HG02642 (cell line): ENCODE measurements at regions not wholly inside any gene's neighbourhood (a gene's known extent, or its start where the extent isn't known, plus 50 kb on each side); places are given as distances from the start of the nearest gene placed in this dataset.
"Not testable (repeated sequence)": the region's sequence is repeated elsewhere in the genome, so short reads cannot be mapped to it uniquely, and the experiment has no call there.

Experiments
- ATAC-seq: cut with Tn5 transposase; IDR thresholded peaks from one replicate; pipeline ENCODE4 v1.9.1; 2021; ENCODE audit warnings: mild to moderate bottlenecking; ENCODE audit not compliant: unreplicated experiment, poor library complexity

DNA sequence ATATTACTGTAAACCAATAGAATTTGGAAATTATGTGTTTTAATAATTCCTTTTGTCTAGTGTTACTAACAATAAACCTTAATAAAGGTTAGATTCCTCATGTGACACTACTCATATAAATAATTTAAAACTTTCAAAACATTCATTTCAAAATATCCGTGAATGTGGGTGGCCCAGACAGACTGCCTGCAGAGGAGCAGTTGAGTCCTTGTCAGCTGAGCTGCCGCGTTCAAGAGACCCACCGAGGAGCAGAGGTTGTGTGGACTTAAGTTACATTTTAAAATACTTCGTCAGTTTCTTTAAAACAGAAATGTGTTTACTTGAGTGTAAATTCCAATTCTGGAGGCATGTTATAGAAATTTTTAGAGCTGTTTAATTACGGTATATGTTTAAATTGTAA, 64.2 kb upstream of the HGFAC start:
- ATAC-seq: no peak

DNA sequence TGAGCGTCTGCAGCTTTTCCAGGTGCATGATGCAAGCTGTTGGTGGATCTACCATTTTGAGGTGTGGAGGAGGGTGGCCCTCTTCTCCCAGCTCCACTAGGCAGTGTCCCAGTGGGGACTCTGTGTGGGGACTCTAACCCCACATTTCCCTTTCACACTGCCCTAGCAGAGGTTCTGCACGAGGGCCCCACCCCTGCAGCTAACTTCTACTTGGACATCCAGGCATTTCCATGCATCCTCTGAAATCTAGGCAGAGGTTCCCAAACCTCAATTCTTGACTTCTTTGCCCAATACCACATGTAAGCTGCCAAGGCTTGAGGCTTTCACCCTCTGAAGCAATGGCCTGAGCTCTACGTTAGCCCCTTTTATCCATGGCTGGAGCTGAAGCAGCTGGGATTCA, 61.4 kb upstream of the HGFAC start:
- not testable (repeated sequence) for ATAC-seq

DNA sequence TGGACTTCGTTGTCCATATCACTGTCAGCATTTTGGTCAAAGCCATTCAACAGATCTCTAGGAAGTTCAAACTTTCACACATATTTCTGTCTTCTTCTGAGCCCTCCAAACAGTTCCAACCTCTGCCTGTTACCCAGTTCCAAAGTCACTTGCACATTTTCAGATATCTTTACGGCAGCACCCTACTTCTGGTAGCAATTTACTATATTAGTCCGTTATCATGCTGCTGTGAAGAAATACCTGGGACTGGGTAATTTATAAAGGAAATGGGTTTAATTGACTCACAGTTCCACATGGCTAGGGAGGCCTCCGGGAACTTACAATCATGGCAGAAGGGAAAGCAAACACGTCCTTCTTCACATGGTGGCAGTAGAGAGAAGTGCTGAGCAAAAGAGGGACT, 60.6 kb upstream of the HGFAC start:
- not testable (repeated sequence) for ATAC-seq

DNA sequence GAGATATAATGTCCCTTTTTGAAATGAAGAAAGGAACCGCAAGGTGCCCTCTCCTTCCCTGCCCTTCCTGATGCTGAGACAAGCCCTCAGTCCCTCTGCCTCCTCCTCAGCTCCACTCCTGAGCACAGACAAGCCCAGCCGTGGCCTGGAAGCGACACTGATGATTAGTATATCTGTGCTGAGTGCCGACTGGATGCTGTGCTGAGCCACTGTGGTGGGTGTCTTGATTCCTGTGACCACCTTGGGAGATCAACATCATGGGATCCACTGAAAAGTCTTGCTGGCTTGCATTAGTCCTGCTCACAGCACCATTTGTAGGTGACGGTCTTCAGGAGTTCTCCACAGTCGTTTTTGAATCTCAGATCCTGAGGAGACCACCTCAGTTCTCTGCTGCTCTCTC, 59.5 kb upstream of the HGFAC start:
- no peak for ATAC-seq

DNA sequence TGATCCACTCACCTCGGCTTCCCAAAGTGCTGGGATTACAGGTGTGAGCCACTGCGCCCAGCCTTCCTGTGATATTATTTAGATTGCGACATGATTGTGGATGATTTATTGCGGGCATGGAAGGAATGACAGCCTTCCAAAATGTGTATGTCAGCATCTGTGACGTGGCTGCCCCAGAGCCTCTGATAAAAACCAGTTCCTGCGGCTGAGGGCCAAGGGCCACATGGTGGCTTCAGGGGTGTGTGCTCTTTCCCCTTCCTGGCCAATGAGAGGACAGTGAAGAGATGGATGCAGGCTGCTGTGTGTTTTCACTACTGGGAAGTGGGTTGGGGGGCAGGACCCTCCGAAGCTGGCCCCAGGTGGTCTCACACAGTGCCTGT, 57.4 kb upstream of the HGFAC start:
- ATAC-seq: no peak

DNA sequence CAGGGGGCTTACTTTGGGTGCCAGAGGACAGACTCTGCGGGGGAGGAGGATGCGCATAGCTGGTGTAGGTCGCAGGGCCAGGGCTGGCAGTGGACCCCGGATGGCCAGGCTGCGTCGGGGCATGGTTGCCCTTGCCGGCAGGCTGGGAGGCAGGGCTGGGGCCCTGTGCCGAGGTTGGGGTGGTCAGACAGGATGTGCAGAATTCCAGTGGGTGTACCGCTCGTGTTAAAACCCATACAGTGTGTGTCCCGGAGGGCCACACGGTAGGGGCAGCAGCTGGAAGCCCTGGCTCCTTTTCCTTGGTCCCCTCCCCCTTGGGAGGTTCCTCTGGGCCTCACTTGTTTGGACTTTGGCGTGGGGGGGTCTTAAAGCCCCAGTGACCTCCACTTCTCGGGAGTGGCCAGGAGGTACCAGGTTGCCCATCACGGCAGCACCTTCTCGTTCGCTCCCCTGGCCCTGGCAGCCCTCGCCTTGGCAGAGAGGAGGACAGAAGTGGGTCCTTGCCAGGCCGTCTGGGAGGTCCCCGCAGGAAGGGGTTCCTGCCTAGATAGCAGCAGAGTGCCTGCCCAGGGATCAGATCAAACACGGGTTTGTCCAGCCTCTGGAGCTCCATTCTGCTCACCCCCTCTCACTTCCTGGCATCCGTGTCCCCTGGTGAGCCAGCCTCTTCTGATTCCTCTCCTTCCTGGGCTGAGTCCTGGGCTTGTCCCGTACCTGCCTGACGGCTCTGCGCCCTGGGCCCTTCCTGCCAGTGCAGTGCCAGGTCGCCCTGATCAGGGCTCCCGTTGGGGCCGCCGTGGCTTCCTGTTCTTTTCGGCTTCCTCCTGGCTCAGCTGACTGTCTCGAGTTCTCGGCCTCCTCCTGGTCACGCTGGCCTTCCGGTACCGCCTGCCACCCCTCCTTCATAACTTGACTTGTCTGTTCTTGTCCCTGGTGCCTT, 56.7 kb upstream of the HGFAC start:
- ATAC-seq: no peak

DNA sequence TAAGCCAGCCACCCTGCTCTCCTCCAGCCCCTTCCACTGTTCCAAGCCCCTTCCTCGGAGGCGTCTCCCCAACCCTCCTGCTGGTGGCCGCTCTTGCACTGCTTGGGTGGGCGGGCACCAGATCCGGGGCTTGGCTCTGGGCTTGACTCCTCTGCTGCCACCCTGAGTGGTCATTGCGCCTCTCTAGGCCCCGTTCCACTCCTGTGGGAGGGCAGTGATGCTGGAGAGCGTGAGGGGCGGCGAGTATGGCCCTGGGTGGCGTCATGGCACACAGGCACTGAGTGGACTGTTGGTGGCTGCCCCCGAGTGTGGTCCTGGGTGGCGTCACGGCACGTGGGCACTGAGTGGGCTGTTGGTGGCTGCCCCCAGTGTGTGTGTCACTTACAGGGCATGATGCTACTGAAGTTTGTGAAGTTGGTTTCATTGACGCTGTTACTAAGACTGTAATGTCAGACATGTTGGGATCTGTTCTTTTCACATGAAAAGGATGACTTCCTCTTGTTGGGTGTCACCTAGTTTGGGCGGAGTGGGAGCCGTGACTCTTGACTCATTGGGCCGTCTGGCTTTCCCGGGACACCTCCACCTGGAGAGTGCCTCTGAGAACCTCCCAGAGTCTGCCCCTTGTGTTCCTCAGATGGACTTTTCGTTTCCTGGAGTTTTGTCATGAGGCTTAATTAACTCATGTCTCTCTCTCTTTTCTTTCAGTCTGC, 55.9 kb upstream of the HGFAC start:
- no peak for ATAC-seq

DNA sequence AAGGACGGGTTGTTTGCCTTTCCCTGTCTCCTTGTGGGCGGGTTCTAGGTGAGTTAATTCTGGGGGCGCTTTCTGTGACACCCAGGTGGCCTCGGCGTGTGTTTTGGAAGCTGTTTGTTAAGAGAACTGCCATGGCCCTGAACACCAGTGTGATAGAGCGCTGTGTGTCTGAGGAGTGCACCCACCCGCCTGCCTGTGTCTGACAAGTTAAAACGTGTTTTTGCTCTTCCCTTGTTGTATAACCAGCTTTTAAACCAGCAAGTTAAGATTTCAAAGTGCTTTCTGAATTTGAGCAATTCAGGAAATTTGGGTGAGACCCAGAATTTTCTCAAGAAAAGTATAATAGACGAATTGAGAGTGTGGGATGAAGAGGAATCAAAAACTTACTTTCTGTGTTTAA, 55.2 kb upstream of the HGFAC start:
- no peak for ATAC-seq

DNA sequence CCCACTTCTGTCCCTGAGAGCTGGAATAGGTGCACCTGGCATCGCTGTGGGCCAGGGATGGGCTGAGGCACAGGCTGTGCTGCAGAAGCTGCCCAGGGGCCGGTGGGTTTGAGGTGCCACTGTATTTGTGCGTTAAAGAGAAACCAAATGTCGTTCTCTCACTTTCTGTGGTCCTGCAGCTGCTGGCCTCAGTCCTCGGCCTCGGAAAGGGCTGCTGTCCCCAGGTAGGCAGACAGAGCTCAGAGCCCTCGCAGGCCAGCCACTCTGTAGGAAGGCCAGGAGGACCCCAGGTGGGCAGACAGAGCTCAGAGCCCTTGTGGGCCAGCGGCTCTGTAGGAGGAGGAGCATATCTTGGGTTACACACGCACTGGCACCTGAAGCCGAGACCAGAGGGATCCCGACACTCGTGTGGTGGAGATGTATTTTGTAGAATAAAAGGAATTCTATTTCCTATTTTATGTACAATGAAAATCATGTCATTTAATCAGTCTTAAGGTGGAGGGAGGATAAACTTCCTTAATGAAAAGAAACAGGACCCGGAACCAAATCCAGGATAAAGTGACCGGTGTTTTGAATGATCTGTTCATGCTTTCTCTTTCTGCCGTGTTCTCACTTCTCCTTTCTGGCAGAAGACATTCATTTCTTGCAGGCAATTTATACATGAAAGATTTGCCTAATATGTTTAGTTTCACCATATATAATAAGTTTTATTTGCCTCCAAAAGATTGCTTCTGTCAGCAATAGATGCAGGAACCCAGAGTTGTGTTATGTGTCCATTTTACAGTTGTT, 54.4 kb upstream of the HGFAC start:
- ATAC-seq: peak; percentile 53

DNA sequence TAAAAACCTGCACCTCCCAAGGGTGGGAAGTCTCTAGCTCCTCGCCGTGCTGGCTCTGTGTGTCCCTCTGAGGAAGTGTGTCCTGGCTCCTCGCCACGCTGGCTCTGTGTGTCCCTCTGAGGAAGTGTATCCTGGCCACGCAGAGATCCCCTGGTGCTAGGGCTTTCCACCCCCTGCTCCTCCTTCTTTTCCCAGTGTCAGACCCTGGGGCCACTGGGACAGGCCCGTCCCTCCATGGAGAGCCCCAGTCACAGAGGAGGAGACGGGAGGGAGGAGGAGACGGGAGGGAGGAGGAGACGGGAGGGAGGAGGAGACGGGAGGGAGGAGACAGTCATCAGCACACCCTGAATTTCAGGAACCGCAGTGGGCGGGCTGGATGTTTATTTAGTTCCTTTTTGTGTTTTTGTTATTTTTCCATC, 53.8 kb upstream of the HGFAC start:
- ATAC-seq: peak; percentile 41

DNA sequence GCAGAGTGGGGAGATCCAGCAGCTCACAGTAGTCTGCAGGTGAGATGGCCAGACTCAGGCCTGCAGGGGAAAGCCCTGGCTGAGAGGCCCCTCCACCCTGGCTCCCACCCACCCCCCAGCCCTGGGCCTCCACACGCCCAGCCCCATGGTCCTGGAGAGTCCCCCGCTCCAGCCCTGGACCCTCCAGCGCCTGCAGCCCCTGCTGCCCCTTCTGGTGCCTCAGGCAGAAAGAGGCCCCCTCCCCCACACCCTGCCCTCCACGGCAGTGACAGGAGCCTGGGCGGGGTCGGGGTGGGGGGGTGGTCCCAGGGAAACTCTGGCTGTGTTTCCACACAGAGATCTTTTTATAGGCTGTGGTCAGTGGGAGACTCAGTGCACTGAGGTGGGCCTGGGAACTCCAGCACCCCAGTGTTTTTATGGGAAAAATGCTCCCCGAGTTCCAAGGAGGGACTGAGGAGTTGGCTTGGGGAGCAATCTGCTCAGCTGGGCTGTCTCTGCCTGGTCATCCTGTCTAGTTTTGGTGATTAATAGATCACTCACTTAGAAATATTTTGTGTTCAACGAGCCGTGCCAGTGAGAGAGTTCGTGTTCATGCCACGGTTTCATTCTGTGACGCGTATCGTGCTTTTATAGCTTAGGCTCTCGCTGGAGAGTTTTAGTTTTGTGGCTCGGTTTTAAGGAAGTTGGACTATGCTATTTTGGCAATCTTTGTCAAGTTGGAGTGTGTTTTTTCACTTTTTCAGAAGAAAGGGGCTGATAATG, 53.1 kb upstream of the HGFAC start:
- peak; percentile 49 for ATAC-seq

DNA sequence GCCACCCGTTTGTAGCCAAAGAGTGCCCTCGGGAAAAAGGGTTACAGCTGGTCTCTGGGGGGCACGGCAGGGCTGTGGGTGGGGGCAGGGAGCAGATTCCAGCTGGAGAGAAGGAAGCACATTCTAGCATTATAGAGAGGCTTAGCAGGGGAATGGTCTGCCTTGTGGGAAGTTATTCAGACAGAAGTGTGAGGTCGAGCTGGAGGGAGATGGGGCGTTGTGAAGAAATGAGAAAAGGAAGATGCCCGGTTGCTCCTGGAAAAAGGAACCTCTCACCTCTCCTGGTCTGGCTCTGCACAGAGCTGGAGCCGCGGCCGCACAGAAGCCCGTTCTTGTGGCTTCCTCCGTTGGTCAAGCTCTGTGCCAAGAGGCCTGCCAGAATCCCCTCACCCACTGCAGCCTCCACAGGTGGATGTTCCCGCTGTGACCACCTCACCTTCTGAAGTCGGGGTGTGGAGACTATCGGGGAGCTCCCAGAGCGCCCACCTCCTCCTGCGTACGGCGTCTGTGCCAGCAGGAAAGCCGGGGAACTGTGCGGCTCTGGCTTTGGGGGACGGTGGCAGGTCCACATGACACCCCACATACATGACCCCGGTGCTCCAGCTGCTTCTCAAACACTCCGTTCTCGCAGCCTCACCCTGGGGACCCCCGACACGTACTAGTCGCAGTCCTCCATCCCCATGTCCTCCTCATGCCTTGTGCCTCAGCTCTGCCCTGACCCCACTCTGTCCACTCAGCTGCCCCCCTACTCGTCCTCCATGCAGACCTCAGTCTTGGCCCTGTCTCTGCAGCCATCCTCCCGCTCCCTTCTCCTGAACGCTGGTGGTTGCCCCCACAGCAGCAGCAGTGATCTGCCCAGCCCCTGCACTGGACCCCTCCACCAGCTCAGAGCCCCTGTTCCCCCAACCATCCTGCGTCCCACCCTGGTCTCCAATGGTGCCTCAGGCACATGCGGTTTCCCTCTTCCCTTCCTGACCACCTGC, 52.2 kb upstream of the HGFAC start:
- no peak for ATAC-seq

DNA sequence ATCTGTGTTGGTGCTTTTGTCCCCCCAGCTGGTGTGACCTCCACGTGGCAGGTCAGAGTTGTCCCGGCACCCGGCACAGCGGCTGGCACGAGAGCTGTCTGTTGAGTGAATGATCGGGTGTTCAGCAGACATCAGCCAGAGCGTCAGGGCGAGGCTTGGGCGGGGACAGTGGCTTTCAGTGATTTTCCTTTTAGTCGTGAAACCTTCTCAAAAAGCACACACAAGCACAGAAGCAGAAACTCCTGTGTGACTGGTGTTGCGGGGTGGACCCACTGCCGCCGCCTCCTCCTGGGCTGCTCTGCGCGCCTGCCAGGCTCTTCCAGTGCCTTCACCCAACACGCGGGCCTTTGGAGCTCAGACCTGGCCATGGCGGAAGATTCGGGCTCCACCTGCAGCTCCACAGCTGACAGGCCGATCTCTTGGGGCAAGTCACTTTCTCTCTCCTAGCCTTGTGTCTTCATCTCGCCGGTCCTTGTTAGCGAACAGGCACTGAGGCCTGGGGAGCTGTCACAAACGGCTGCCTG, 51.4 kb upstream of the HGFAC start:
- ATAC-seq: no peak

DNA sequence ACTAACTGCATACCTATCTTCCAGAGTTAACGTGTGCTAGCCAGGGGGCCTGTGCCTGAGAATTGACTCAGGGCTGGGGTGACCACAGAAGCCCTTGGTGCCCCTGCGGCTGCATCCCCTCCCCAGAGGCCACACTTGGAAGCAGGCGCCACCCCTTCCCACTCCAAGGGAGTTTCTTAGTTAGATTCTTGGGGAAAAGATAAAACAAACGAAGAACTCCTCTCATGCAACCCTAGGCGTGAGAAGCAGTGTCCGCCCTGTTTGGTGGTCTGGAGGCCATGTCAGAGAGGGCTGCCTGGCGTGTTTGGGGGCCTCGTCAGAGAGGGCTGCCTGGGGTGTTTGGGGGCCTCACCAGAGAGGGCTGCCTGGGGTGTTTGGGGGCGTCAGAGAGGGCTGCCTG, 50.3 kb upstream of the HGFAC start:
- no peak for ATAC-seq
